ENCODE measurements at regions not wholly inside any gene's neighbourhood (a gene's known extent, or its start where the extent isn't known, plus 50 kb on each side); places are given as distances from the start of the nearest gene placed in this dataset.

DNA sequence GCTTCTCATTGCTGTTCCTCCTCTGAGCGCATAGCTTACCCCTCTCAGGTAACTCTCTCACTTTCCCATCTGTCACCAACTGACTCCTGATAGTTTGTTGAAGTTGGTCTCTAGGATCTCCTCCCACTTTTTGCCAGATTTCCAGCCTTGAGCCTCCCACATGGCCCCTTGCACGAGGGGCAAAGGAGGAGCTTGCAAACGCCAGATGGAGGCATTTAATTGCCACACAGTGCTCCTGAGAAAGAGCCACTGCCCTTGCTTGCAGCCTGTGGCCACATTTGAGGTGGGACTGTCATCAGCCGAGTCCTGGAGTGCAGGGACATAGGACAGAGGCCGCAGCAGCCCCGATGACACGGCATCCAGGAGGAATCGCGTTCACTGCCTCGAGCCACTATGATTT is 348.7 kb downstream of the SMOC2 start:
- H4K8ac ChIP-seq (ENCODE audit: low read depth in 2 of 2, low read length in 2 of 2) = no peak overlapping the region
- no peak for ATAC-seq (ENCODE audit: low read depth)

More for the DNA sequence above, 348.7 kb downstream of the SMOC2 start:
- Histone ChIP-seq H3K9me3 (ENCODE audit: control insufficient read depth, insufficient read depth, low read length) (peaks cover 45% of the 10 kb centered on the region), H3K4me2 (ENCODE audit: low read depth, low read length) (no peak overlapping the region), H4K5ac (ENCODE audit: low read depth, low read length) (no peak overlapping the region), H3K27ac (ENCODE audit: insufficient read depth, low read length) (no peak overlapping the region), H2BK20ac (ENCODE audit: low read depth, low read length) (no peak overlapping the region), H3K4ac (ENCODE audit: low read depth, low read length) (no peak overlapping the region), H2AFZ (replicated peaks; ENCODE audit: low read length, poor library complexity) (no peak overlapping the region), H3K79me1 (ENCODE audit: low read depth in 1 of 2, low read length in 2 of 2) (no peaks in the 10 kb centered on the region), H2BK120ac (ENCODE audit: low read depth, low read length) (no peak overlapping the region), H2AK5ac (ENCODE audit: low read depth, low read length) (no peak overlapping the region), H3K23ac (ENCODE audit: low read depth, low read length) (no peak overlapping the region), H4K91ac (ENCODE audit: insufficient read depth, low read depth, low read length) (no peak overlapping the region), H3K9ac (ENCODE audit: low read depth, low read length) (no peak overlapping the region), H3K9me1 (ENCODE audit: insufficient read depth, low read length) (no peaks in the 10 kb centered on the region), H3K14ac (replicated peaks; ENCODE audit: low read depth, low read length) (no peak overlapping the region), H2BK5ac (ENCODE audit: low read depth, low read length, poor library complexity, severe bottlenecking) (no peak overlapping the region), H3K4me1 (ENCODE audit: control insufficient read depth, insufficient read depth, low read length) (no peaks in the 10 kb centered on the region), H4K20me1 (ENCODE audit: insufficient read depth, low read length) (no peaks in the 10 kb centered on the region), H2BK15ac (ENCODE audit: low read depth, low read length) (no peak overlapping the region), H3K18ac (ENCODE audit: low read depth, low read length) (no peak overlapping the region), H3K27me3 (ENCODE audit: control insufficient read depth, insufficient read depth, low read length) (no peaks in the 10 kb centered on the region), H2AK9ac (replicated peaks; ENCODE audit: low read depth, low read length, poor library complexity) (no peak overlapping the region), H3K4me3 (ENCODE audit: insufficient read depth, low read depth, low read length) (no peak overlapping the region), H3K56ac (ENCODE audit: extremely low read depth, insufficient read depth, low read length) (no peak overlapping the region), H3K36me3 (ENCODE audit: control insufficient read depth, insufficient read depth, low read length) (no peaks in the 10 kb centered on the region)
- ChIA-PET CTCF (no interaction called here), POLR2A (ENCODE audit: unreplicated experiment) (no interaction called here)
- no TSS peak for BruUV-seq (replicated peaks)
- WGBS, 2 experiments (ENCODE audit: extremely low coverage in 2 of 2, insufficient read length in 1 of 2) = 11% methylated on average over 5 of the region's 10 CpGs; no CpG with 5 or more reads in 1 of the 2 experiments
- DNase-seq = no peak
- intact Hi-C loops (cut with micrococcal nuclease) = no loop called here
- no peak for TF ChIP-seq RAD21 (IDR thresholded peaks at IDR 0.05; ENCODE audit: low read length)
- TF ChIP-seq CEBPB (IDR thresholded peaks at IDR 0.05; ENCODE audit: low read depth, low read length) = no peak
- TF ChIP-seq NFE2L2 (IDR thresholded peaks at IDR 0.05; ENCODE audit: low read depth, low read length) = no peak
- no peak for TF ChIP-seq RFX5 (IDR thresholded peaks at IDR 0.05; ENCODE audit: low read depth, low read length)
- TF ChIP-seq SMC3 (IDR thresholded peaks at IDR 0.05; ENCODE audit: low read depth, low read length) = no peak
- TF ChIP-seq MXI1 (IDR thresholded peaks at IDR 0.05; ENCODE audit: borderline replicate concordance, low read depth, low read length) = no peak
- no peak for TF ChIP-seq MAFK (IDR thresholded peaks at IDR 0.05; ENCODE audit: low read depth, low read length)
- TF ChIP-seq RCOR1 (IDR thresholded peaks at IDR 0.05; ENCODE audit: insufficient replicate concordance, low read length) = no peak
- TF ChIP-seq, protein P1, sequence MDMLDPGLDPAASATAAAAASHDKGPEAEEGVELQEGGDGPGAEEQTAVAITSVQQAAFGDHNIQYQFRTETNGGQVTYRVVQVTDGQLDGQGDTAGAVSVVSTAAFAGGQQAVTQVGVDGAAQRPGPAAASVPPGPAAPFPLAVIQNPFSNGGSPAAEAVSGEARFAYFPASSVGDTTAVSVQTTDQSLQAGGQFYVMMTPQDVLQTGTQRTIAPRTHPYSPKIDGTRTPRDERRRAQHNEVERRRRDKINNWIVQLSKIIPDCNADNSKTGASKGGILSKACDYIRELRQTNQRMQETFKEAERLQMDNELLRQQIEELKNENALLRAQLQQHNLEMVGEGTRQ (IDR thresholded peaks at IDR 0.05; ENCODE audit: low read depth, low read length) = no peak
- no peak for TF ChIP-seq BHLHE40 (IDR thresholded peaks at IDR 0.05; ENCODE audit: low read depth, low read length)
- in situ Hi-C loops (cut with MboI; ENCODE audit: low sequenced_read_pairs) = no loop called here
- dilution Hi-C loops (cut with HindIII; ENCODE audit: low sequenced_read_pairs, unreplicated experiment) = no loop called here
